GM21381 (cell line): ENCODE measurements at regions not wholly inside any gene's neighbourhood (a gene's known extent, or its start where the extent isn't known, plus 50 kb on each side); places are given as distances from the start of the nearest gene placed in this dataset.
"Not testable (repeated sequence)": the region's sequence is repeated elsewhere in the genome, so short reads cannot be mapped to it uniquely, and the experiment has no call there.

Experiments used
- ATAC-seq: cut with Tn5 transposase; IDR thresholded peaks from one replicate; pipeline ENCODE4 v1.9.1; 2021; ENCODE audit warnings: mild to moderate bottlenecking, moderate library complexity; ENCODE audit not compliant: unreplicated experiment

DNA sequence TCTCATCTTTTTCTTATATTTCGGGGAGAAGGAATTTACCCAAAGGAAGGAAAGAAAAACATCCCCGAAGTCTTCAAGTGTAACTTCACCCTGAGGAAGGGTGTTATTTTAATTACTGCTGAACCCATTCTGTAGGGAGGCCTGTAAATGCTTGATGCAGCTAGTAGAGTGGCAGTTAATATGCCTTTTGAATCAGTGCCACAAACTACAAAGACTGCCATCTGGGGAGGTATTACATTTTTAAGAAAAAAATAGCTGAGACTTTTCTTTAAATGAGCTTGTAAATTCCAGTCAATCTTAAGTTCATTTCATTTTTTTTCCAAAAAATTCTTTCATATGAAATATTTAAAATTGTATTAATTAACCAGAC, 233.1 kb upstream of the FERD3L start:
- ATAC-seq = no peak

DNA sequence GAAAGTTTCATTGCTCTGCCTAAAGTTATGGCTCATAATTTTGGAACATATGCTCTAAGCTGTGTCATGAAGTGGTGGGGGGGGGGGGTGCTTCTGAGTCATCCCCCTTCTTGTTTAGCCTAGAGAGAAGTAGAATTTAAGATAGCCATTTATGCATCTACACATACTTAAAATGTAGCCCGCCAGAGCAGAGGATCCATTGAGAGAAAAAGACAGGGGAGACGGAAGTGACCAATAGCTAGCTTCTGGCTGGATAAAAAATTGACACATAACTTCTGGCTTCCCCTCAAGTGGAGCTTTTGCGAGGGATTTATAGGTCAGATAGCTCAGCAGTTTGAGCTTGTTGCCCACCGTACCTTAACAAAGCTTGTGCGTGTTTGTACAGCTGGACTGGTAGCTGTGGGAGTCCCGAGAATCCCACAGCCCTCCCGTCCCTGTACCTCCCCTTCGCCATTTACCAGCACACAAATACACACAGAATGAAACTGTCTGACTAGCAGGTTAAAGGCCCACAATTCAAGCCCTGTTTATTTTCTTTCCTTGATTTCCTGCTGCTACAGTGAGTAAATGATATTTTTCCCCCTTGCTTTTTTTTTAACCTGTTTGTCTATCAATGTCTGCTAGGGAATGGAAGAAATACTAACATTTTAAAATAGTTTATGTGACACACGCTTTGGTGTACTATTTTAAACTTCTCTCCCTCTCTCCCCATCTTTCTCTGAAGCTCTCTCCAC, 232.6 kb upstream of the FERD3L start:
- ATAC-seq = no peak

DNA sequence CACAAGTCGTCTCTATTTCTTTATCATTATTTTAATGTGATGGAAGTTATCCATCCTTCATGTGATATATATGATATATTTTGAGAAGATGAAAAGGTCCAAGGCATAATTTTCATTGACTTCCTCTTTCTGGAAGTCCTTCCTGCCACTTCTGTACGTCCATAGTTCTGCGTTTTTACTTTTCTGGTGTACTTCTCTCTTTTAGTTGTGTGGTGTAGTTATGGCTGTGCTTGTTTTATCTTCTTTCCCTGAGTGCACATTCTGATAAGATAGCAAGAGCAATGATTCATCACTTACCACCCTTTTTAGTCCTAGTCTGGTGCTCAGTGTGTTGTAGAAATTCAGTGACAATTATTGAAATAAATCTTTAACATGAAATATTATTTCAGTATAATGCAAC, 231.3 kb upstream of the FERD3L start:
- no peak for ATAC-seq

DNA sequence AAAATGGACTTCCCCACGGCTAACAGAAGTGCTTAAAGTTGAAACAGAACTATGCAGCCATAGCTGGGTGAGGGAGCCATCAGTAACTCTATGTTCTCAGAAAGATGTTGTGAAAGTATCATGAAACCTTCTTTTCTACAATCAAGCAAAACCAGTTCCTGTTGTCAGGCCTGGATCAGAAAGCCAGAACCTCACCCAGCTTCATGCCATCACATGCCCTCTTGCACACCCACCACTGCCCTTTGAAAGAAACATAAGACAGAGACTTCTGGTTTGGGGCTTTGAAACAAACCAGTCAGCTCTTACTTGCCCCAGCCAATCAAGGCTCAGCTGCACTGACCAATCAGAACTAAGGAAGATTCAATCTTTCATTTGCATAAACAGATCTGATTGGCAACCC, 230.8 kb upstream of the FERD3L start:
- no peak for ATAC-seq

DNA sequence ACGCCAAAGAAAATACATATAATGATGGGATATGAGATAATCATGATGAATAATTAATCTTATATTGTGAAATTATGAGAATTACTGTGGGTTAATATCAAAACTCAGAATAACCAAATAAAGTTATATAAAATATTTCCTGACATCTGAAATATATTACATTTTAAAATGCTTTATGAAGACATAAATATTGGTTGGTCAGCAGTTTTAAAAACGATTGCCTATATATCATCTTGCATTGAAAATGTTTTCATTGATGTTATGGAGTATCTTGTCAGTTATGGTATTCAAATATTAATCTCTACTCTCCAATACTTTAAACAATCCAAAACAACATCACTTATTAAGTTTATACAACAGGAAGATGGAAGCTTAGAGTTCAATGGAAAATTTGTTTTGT, 228.1 kb upstream of the FERD3L start:
- no peak for ATAC-seq

DNA sequence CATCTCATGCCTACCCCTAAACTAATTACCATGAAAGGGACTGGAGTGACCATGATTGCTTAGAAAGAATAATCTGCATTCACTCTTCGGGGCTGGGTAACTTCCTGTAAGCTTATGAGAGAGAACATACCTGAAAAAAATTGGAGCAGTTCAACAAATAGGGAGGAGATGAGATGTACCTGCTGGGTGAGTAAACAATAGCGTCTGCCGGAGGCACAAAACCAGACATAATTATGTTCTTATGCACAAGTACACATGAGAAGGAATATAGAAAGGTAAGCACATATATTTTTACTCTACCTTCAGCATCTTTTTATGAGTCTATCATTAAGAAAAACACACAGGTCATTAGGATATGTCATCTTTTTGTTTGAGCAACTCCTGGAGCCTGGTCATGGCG, 224.6 kb upstream of the FERD3L start:
- ATAC-seq = no peak

DNA sequence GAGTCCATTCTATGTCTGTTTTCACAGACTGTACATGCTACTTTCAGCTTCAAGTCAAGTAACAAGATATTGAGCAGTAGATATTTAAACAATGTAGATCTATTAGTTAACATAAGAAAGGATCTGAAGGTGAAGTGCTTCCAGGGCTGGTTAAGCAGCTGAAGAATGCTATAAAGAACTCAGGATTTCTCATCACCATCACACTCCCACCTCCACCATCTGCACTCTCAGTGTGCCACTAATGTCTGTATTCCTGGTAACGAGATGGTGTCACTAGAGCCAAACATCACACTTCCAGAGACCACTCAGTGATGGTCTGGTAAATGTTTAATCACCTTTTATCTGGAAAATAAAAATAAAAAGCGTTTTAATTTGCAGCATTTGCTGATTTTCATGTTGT, 224.0 kb upstream of the FERD3L start:
- ATAC-seq = no peak

DNA sequence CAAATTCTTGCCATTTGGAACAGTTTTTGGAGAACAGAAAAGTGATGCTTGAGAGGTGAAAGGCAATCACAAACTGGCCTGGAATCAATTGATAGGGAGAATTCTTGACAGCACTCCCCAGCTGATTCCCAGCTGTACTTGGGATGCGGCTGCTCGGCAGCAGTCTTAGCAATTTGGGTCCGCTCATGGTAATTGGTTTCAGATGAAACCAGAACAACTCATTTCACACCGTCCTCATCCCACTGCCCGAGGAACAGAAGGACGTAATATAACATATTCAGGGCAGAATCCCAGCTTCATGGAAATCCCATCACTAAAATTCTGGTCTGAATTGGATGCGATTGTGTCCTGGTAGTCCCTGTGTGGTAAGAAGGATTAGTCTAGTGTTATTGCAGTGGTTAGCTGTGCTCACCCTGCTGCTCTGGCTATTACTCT, 223.3 kb upstream of the FERD3L start:
- ATAC-seq = no peak

DNA sequence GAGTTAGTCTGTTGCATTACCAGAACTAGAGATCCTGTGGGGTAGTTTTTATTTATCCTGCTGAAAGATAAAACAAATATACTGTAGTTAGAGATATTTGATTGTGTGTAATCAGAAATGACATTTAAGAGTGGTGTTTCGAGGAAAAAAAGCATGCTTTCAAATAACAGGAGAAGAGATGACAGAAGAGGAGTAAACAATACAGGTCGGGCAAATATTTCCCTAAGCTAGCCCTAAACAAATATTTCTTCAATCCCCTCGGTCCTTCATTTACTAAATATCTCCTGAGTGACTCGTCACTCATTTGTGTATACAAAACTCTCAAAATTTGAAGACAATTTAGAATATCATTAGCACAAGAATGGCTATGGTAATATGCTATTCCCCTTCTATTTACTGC, 219.7 kb upstream of the FERD3L start:
- no peak for ATAC-seq

DNA sequence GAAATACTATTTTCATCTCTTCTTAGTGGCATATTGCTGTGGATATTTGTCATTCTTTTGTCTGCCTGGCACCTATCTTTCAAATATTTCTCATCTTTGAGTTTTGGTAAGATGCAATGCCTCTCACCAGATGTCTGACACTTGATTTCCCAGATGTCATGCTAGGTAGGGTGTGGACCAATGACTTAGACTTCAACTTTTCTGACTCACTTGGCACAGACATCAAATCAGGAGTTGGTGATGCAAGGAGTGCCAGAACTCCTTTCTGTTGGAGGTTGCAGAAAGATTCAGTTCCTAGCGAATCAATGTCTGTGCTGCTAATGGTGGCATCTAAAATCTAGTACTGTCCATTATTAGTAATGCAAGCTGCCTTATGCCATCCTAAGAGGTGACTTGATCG, 216.9 kb upstream of the FERD3L start:
- ATAC-seq = no peak

DNA sequence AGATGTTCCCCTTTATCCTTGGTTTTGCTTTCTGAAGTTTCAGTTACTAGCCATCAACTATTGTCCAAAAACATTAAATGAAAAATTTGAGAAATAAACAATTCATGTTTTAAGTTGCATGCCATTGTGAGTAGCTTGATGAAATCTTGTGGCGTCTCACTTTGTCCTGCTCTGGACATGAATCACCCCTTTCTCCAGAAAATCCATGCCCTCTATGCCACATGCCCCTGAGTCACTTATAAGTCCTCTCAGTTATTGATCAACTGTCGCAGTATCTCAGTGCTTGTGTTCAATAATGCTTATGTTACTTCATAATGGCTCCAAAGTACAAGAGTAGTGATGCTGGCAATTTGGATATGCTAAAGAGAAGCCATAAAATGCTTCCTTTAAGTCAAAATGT, 208.0 kb upstream of the FERD3L start:
- ATAC-seq = no peak

DNA sequence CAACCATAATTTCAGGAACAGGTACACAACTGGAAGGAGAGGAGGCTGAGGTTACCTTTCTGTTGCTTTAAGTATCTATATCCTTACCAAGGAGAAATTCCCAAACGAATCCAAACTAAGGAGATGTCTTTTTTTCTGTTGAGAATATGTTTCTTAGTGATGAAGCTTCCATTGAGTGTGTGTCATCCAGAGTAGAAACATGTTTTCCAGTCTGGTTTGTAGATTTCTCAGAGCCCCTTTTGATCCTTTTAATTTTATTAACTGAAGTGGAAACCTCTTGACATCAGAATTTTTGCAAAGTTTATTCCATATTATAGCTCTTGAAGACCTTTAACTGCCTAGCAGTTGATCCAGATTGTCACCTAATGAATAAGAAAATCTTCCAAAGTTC, 207.1 kb upstream of the FERD3L start:
- ATAC-seq = no peak

DNA sequence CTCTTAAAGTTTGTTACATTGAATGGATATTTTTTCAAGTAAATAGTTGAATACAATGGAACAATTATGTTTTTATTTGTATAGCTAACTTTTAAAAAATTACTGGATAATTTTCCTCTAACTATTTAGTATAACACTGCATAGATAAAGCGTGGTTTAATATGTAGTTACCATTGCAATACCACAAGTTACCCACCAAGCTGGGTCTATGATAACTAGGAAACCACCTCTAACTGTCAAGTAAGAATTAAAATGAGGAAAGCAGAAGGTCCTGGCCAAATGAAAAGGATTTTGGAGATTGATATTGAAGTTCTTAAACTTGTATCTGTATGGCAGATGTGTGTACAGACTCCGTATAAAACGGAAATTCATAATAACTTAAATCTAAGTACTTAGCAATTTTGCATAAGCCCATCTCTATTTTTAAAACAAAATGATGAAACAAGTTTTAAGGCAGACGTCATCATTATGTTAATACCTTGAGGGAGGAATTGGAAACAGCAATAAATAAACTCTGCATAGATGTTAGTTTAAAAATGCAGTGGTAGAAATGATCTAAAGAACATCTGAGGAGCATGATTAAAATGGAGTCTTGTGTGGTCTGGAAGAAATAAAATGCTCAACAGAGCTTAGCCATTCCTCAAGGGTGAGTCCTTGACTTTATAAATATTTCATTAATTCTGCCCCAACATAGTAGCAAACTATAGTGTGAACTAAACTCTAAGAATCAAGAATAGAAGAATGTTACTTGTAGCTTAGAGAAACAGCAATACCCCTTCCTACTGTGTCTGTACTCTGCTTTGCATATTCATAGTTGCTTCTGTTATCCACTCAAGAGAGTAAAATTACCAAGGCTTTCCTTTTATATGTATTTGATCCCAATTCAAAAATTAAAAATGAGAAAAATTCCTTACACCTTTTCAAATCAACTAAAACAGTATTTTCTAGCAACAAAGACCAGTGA, 206.4 kb upstream of the FERD3L start:
- no peak for ATAC-seq

DNA sequence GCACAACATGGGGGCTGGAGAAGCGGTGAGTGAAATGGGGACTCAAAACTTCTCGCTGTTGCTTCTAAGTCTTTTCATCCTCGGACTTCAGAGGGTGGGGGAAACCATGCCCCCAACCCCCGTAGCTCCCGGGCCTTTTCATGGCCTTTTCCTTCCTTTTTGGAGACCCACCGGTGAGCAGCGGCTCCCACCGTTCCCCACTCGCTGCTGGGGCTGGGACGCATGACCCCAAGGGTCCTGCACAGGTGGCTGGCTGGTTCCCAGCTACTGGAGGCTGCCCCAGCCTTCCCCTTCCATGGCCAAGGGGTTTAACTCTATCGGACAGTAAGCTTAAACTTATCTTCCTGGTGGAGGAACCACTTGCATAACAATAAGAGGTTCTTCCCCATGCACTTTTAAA, 194.3 kb upstream of the FERD3L start:
- ATAC-seq = no peak

DNA sequence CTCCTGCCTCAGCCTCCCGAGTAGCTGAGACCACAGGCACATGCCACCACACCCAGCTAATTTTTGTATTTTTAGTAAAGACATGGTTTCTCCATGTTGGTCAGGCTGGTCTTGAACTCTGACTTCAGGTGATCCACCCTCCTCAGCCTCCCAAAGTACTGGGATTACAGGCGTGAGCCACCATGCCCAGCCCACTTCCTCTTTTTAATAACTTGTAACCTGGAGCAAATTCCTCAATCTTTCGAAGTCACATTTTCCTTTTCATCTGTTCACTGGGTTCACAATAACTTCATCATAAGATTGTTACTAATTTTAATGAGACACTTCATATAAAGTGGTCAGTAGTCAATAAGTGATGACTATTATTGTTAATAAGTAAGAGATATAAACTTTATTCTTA, 193.3 kb upstream of the FERD3L start:
- not testable (repeated sequence) for ATAC-seq

DNA sequence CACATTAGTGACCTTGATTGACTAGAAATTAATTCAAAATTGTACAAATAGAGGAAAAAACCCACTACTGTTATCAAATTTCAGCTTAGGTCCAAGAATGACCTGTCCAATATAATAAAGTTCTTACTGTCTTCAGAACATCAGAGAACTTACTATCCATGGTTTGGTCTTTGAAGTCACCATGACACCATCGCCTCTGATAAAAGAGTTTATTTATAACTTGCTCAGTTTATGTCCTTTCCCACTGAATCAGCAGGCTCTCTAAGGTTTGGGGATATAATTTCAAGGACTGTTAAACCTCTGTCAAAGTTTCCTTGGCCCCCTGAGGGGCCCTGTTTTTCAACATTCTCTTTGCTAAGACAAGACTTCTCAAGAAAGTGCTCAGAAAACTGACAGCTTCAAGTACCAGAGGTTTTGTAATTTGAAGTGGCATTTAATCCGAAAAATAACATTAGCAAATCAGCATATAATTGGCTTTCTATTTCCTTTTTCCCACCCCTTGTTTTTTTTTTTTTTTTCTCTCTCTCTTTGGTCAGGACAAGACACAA, 191.7 kb upstream of the FERD3L start:
- no peak for ATAC-seq

DNA sequence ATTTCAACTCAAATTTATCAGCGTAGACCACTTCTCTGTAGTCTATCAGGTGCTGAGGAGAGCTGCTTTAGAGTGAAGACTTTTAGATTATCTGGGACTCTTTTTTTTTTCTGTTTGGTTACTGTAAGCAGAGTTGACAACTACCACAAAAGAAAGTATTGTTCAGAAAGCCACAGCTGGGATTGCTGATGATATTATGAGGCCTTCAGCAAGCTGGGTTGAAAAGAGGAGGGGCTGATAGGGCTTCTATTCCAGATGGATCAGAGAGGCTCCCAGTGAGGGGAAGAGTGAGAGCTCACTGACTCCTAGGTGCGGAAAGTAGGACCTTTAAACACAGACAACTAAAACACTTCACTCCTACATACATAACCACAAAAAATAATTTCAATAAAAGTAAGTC, 188.5 kb upstream of the FERD3L start:
- no peak for ATAC-seq

DNA sequence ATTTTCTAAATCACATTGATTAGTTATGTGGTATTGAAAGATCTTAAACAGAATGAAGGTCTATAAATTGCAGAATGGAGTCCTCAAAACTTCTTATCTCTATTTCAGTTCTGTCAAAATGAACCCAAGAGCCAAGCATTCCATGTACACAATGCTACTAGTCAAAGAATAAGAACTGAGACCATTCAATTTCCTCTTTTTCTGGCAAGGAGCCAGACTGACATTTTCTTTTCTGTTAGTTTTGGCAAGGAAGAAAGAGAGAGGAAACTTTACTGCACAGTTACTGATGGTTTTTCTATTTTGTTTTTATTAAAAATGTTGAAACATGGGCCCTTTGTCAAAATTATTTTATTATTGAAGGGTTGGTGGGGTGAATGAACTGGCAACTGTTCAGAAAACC, 181.8 kb upstream of the FERD3L start:
- ATAC-seq = no peak

DNA sequence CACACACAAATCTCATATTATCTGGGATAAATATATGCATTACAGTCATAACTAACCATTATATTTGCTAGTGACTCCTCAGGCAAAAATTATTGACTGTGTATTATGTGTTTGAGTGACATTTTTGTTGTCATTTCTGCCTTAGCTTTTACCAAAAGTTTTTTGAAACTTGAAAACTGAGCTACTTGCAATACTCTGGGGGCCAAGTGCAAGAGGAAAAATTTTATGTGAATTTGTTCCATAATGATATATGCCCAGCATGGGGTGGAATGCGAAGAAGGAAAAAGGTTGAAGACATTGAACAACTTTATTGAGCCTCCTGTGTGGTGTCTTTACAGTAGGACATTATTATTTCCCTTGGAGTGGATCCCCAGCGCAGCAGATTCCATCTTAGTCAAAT, 176.8 kb upstream of the FERD3L start:
- no peak for ATAC-seq

DNA sequence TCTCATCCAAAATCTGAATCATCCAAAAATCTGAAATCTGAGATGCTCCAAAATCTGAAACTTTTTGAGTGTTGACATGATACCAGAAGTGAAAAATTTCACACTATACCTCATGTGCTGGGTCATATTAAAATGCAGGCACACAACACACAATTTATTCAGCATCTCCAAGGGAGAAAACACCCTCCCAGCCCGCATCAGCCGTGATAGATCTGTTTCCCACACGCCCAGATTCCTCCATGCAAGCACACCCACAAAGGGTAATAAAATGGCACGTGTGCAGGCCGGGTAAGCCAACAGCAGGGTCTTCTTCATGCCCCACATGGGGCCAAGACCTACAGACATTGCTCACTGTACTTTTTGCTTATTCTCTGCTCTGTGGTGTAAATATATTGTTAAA, 173.1 kb upstream of the FERD3L start:
- no peak for ATAC-seq

DNA sequence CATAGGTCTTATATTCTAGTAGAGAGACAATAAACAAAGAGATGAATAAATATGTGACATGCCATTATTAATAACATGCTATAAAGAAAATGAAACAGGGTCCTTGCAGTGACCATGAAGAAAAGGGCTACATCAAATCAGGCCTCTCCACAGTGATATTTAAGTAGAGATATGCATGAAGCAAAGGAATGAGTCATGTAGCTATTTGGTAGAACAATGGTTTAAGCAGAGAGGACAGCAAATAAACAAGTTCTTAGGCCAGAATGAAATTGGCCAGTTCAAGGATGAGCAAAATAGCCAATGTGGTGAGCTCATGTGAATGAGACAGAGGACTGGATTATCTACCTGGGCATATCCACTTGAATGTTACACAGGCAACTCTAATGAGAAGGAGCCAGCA, 172.2 kb upstream of the FERD3L start:
- ATAC-seq = no peak

DNA sequence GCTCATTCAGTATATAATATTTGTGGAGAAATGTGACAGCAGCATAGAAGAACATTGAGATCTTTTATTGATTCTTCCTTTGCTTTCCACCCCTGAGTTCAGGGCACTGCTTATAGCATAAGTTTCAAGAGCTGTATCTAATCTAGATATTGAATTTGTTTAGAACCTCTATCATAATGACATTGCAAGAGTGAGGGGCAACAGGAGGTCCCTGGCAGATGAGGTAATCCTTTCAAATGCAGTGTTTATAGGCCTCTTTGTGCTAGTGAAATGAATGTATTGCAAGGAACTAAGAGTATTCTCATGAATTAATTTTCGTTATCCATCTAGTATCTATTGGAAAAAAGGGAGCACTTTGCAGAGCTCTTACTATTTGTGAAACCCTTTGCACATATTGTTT, 167.2 kb upstream of the FERD3L start:
- no peak for ATAC-seq
